NOMO-1 (cell line): ENCODE measurements at regions not wholly inside any gene's neighbourhood (a gene's known extent, or its start where the extent isn't known, plus 50 kb on each side); places are given as distances from the start of the nearest gene placed in this dataset.
"Not testable (repeated sequence)": the region's sequence is repeated elsewhere in the genome, so short reads cannot be mapped to it uniquely, and the experiment has no call there.

Experiments
- DNase-seq, 2 experiments: peaks; one replicate each; lab custom pipeline; 2025; ENCODE audit not compliant: unreplicated experiment in 2 of 2; lab: John Stamatoyannopoulos, UW

DNA sequence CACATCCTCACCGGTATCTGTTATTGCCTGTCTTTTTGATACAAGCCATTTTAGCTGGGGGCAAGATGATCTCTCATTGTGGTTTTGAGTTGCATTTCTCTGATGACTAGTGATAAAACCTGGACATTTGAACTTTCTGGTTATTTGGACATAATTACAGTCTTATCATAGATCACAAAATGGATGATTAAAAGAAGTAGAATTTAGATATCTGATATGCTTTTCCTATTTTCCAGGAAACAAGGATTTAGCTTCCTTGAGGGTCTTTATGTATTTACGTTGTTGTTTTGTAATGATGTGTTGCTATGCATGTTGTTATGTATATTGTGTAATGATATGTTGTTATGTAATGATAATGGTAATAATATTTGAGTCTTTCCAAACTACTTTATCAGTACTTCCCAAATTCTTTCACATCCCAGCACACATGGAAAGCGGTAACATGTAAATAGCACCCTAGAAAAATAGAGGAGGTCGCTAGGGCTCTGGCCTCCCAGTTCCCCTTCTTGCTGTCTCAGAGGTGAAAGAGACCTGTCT is 53.8 kb downstream of the GJD2 start:
- DNase-seq, result no peak

DNA sequence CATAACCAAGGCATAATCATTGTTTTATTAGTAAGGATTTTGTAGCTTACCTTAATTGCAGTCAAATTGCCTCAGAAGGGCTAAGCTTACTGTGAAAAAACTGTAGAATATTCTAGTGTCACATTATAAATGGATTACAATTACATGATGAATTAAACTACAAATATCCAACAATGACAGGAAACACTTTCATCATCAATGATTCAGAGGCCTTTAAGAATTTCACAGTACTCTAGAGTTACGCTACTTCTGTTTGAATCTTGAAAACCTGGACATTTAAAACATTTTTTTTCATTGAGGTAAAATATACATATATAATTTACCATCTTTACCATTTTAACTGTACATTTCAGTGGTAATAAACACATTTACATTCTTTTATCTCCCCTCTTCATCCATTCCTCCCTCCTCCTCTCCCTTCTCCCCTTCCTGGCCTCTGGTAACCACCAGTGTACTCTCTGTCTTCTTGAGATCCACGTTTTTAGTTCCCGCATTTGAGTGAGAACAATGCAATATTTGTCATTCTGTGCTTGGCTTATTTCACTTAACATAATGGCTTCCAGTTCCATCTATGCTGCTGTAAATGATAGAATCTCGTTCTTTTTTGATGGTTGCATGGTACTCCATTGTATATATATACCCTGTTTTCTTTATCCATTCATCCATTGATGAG is 54.7 kb downstream of the GJD2 start:
- no peak for DNase-seq

DNA sequence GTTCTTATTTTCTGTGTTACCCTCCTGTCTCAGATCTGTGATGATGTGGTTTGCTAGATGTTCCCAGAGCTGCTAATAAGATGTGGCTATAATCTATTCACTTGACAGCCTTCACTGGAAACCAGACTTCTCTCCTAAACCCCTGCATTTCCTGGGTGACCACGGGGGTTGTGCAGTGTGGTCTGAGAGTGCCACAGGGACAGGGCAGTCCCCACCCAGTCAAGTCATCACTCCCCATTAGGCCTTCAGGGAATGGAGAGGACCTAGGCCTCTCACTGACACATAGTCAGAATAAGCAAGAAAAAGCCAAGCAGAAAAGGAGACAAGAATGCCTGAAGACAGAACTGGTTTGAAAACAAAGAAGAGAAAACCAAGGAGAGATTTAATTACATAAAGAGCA is 58.3 kb downstream of the GJD2 start:
- DNase-seq, result no peak

DNA sequence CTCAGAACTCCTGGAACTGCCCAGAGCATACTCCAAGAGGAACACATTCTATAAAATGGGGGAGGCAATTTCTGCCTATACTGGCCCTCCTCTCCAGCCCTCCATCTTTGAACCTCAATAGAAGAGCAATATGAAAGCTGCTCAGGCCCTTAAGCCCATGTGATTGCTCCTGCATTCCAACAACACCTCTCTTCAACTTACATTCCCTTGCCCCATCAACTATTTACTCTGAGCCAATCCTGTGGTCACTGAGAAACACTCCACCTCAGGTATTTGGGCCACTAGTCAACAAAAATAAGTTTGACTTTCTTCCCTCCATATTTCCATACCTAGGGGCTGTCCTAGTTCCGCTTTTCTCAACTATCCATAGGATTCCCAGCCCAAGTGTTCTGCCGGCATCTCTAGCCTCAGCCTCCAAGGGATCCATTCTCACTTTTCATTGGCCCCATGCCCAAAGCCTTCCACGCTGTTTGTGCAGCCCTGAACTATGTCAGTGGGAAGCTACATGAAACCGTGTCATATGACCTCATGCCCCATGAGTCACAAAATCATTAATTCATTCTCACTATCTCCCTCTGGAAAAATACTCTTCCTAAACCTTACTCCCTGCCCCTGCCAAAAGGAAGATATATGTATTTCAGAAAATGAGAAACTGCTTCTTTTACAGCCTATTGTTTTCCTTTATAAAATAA is 61.6 kb downstream of the GJD2 start:
- no peak for DNase-seq

DNA sequence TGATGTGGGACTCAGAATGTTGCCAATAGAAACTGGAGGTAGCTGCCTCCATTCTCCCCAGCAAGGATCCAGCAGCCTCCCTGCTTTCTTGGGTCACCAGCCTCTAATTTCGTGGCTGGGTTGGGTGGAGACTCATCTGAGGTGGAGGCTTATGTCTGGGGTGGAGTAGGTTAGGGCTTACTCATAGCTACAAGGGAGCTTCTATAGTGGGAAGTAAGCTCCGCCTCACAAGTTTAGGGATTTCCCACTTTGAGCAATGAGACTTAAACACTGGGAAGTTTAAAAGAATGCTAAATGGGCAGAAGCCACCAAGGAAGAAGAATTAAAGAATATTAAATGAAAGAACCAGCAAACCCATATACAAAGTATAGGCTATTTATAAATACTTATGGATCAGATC is 63.8 kb downstream of the GJD2 start:
- DNase-seq, result no peak

DNA sequence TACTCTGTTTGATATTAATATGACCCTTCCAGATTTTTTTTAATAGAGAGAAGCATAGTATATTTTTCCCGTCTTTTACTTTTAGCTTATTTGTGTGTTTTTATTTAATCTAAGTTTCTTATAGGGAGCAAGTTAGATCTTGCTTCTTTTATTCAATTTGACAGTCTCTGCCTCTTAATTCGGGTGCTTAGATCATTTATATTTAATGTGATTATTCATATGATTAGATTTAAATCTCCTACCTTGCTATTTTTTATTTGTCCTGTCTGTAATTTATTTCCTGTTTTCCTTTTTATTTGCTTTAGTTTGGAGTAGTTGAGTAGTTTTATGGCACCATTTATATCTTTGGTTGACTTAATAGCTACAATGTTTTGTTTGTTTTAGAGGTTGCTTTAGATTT is 66.1 kb downstream of the GJD2 start:
- DNase-seq, result no peak

DNA sequence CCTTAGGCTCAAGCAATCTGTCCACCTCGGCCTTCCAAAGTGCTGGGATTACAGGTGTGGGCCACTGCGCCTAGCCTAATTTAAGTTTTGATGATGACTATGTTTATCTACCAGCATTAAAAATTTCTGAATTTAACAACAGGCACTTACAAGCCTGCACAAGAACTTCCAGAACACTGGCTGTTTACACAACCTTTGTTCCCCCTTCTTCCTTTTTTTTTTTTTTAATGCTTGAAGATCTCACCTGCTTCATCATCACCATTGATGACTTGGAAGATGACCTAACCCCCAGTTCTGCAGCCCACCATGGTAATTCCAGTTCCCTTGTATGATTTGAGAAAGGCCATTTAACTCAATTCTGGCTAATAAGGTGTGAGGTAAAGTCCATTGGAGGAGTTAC is 70.4 kb downstream of the GJD2 start:
- DNase-seq, result no peak

DNA sequence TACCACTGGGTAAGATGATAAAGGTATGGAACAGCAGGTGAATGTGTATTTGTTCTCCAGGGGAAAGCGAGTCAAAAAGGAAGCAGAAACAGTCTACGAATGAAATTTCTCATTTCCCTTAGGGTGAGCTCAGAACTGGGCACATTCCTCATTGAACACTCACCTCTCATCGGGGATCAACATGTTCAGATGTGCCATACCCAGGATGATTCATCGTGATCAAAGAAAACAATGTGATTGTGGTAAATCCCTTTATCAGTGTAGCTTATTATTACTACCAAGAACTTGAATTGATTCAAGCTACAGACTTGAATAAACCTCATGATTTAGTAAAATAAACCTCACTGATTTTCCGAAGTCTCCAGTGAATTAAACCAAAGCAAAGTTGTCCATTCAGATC is 72.1 kb downstream of the GJD2 start:
- no peak for DNase-seq

DNA sequence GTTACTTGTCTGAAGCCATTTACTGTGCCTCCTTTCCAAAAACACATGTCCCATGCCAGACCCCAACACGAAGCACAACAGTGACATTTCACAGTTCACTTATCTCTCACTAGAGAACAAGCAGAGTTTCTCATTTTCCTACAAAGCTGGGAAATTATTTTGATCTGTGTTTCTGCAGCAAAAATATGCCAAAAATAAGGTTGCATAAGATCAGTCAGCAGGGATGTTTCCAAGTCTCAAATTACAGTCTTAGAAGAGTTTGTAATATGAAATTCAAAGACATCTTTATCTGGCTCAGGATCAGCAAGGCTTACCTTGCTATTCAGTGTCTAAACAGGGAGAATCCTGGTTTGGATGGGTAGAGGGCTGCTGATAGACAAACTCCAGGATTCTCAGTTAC is 75.5 kb downstream of the GJD2 start:
- no peak for DNase-seq

DNA sequence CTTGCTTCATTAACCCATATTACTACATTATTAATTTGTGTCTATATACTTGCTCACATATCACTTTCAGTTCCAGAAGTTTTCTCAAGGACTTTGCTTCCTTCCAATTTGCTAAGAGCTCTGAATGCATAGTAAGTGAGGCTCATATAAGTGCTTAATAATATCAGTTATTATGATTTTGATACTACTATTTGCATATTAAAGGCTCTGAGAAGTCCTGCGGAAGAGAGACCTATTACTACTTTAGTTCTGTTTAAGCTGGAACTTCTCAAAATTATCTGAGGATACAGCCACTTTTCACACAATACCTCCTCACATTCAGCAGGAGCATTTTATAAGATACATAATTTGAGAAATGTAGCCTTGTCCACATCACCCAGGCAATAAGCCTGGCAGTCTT is 81.6 kb downstream of the GJD2 start:
- no peak for DNase-seq

DNA sequence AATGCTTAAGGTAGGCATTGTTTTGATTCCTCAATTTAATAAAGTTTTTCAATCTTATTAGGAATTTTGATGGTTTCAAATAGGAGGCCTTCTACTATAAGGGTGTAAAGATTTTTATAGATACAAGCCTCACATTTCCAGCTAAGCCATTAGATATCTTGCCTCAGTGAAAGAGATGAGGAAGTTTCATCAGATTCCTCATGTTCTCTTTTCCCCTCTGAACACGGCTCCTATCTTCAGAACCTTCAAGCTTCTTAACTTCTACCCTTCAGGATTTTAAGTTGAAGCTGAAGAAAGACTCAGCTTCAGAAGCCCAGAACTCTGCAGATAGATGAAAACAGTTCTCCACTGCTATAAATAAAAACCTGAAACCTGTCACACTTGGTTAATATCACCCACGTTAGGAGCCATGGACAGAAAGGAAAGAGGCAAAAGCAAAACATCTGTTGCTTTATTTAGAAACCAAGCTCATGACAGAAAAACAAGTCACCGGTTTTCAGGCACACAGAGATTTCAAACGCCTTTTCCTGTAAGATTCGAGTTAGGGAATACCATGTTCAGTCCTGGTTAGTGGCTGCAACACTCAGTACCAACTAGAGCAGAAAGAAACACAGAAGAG is 82.2 kb upstream of the GOLGA8B start:
- DNase-seq, result no peak

DNA sequence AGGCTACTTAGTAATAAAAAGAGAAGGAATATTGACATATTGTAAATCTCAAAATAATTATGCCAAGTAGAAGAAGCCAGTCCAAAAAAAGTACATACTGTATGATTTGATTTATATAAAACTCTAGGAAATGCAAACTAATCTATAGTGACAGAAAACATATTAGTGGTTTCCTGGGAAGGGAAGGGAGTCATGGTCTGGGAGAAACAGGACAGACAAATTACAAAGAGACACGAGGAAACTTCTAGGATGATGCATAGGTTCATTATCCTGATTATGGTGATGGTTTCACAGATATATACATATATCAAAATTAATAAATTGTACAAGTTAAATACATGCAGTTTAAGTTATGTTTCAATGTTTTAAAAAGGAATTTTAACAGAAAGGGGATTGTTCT is 81.0 kb upstream of the GOLGA8B start:
- no peak for DNase-seq

DNA sequence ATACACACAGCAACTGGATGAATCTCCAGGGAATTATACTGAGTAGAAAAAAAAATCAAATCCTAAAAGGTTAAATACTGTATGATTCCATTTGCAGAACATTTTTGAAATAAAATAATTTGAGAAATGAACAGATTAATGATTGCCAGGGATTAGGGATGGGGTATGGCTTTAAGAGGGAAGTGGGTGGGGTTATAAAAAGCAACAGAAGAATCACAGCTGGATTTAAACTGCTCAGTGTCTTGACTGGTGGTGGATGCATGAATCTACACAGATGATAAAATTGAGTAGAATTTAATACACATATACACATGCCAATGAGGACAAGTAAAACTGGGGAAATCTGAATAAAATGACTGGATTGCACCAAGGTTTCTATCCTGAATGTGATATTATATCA is 79.7 kb upstream of the GOLGA8B start:
- DNase-seq, result no peak

DNA sequence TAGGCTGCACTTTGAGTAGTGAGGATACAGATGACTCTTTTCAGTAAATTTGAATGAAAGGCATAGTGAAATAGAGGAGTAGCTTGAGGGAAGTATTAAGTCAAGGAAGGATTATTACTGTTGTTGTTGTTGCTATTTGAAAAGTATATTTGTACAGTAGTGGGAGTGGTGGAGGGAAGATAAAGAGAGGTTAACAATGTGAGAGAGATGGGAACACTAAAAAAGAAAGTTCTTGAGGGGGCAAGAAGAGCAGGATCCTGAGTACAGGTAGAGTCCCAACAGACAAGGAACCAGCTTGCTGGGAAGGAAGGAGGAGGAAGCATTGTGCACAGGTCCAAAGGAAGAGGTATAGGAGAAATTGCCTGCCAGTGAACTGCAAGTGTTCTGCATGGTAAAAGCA is 75.6 kb upstream of the GOLGA8B start:
- DNase-seq, result no peak

DNA sequence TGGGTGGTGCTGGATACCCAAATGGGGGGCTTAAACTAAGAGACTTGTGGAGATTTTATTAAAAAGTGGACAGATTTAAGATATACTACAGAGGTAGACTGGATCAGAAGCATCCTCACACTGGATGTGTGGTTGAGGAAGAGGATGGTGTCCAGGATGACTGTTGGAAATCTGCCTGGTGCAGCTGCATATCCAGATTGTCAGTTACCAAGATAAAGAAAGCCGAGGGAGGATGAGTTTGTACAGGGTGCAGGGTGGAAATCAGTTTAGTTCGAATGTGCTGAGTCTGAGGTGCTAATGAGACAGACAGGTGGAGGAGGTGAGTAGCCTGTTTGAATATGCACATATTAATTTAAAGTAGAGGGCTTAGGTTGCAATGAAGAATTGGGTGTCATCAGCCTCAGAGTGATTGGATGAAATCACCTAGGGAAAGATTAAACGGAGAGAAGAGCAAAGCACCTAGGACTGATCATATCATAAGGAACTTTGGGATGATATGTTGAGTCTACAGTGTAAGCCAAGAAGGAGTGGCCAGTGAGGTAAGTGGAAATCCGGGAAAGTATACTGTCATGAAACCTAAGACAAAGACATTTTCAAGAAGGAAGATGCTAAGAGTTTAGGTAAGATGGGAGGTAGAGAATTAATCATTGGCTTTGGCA is 74.1 kb upstream of the GOLGA8B start:
- DNase-seq, result no peak

DNA sequence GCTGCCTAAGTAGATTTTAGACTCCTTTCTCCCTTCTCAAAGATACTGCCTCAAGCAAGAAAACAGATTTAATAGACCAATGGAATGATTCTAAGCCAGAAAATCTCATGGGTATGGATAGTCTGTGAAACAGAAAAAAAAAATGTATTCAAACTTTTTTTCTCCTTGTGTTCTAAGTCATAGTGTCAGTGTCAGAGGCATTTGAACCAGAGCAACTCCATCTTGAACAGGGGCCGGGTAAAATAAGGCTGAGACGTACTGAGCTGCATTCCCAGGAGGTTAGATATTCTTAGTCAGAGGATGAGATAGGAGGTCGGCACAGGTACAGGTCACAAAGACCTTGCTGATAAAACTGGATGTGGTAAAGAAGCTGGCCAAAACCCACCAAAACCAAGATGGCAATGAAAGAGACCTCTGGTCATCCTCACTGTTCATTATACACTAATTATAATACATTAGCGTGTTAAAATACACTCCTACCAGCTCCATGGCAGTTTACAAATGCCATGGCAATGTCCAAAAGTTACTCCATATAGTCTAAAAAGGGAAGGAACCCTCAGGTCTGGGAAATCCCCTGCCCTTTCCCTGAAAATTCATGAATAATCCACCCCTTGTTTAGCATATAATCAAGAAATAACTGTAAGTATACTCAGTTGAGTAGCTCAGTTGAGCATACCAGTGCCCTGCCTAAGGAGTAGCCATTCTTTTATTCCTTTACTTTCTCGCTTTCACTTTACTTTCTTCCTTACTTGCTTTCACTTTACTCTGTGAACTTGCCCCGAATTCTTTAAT is 72.8 kb upstream of the GOLGA8B start:
- DNase-seq, result no peak

DNA sequence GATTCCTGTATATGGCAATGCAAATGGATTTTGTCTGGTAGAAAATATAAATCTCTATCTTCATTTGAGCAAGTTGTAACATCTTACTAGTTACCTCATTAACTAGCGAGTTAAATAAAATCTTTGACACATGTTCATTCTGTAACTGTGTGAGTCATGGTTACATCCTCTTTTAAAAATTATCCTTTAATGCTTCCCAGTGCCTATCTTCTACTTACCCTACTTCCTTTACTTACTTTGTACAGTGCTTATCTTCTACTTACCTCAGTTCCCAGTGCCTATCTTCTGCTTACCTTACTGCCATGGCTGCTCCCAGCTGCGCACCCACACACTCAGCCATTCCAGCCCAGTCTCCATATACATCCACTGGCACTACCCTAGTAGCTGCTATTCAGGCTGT is 71.9 kb upstream of the GOLGA8B start:
- DNase-seq, result no peak

DNA sequence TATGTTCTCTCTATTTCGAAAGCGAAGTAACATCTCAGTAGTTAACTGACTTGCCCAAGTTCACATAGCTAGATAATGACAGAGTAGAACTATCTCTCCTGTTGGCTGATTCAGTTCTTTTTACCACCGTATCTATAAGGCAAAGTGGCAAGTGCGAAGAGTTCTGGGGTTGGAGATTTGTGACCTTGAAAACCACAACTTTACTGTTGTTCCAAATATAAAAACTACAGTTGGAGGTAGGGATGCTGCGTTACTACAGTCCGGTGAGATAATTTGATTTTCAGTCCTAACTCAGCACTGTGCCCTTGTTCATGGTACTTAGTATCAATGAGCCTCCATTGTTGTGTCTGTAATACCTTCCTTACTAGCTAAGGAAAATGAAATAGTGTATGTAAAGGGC is 71.2 kb upstream of the GOLGA8B start:
- no peak for DNase-seq

DNA sequence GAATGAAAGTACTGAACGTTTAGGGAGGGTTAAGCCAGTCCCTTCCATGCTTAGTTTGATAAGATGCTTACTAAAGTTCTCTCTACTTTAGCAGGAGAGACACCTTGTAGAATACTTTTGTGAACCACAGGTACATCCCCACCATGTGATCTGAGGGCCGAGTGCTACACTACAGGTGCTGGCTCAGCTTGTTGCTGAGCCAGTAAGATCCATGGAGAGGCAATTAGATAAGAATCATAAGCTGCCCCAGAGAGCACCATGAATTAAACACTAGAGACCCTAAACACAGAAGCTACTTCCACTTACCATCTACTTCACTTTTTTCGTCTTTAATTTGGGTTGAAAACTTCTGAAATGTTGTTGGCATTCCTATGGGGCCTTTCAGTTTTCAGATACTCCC is 70.5 kb upstream of the GOLGA8B start:
- no peak for DNase-seq

DNA sequence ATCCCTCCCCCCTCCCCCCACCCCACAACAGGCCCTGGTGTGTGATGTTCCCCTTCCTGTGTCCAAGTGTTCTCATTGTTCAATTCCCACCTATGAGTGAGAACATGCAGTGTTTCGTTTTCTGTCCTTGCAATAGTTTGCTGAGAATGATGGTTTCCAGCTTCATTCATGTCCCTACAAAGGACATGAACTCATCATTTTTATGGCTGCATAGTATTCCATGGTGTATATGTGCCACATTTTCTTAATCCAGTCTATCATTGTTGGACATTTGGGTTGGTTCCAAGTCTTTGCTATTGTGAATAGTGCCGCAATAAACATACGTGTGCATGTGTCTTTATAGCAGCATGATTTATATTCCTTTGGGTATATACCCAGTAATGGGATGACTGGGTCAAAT is 69.9 kb upstream of the GOLGA8B start:
- not testable (repeated sequence) for DNase-seq

DNA sequence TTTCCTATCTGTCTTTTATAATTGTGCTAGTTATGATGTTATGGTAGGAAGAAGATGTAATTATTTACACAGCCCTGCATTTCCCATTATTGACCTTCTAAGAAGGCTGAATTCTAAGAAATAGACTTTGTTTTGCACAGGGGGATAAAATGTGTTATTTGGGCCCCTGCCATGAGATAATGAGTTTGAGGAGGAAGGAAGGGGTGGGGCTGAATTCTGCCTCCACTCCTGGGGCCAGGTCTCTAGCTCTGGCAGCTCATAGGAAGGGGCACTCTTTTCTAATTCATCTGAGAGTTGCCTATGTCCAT is 69.2 kb upstream of the GOLGA8B start:
- DNase-seq, result no peak
